ENCODE measurements at regions not wholly inside any gene's neighbourhood (a gene's known extent, or its start where the extent isn't known, plus 50 kb on each side); places are given as distances from the start of the nearest gene placed in this dataset.

- H3K4me2 ChIP-seq = no peak overlapping the region
- no peak for DNase-seq (ENCODE audit: low spot score)
- no peak overlapping the region for H2AFZ ChIP-seq
- H4K20me1 ChIP-seq (replicated peaks; ENCODE audit: insufficient read depth) = no peaks in the 10 kb centered on the region
- H3K4me1 ChIP-seq (ENCODE audit: insufficient read depth) = peaks cover 31% of the 10 kb centered on the region
- no peaks in the 10 kb centered on the region for H3K9me2 ChIP-seq (ENCODE audit: insufficient read depth)
- H3K79me2 ChIP-seq (replicated peaks; ENCODE audit: insufficient read depth) = peaks cover 2% of the 10 kb centered on the region; the same call in 1 of the 2 replicates
- Mint-ChIP-seq H3K4me1 (peaks cover 33% of the 10 kb centered on the region), H3K9me3 (no peaks in the 10 kb centered on the region; the same call in 2 of the 3 replicates), H3K27me3 (ENCODE audit: insufficient read depth, low read depth, poor library complexity) (peaks cover 5% of the 10 kb centered on the region), H3K4me3 (no peak overlapping the region), H3K27ac (no peak overlapping the region), H3K36me3 (ENCODE audit: low read depth) (no peaks in the 10 kb centered on the region; the same call in 2 of the 3 replicates)
- H3K27me3 ChIP-seq (ENCODE audit: insufficient read depth) = no peaks in the 10 kb centered on the region
- ATAC-seq = no peak
- no peak overlapping the region for H3K27ac ChIP-seq (ENCODE audit: low read depth)
- H3F3A ChIP-seq (replicated peaks; ENCODE audit: low read depth) = peaks cover 15% of the 10 kb centered on the region; the same call in 1 of the 2 replicates
- no peak overlapping the region for H3K4me3 ChIP-seq
- TF ChIP-seq, protein P1, sequence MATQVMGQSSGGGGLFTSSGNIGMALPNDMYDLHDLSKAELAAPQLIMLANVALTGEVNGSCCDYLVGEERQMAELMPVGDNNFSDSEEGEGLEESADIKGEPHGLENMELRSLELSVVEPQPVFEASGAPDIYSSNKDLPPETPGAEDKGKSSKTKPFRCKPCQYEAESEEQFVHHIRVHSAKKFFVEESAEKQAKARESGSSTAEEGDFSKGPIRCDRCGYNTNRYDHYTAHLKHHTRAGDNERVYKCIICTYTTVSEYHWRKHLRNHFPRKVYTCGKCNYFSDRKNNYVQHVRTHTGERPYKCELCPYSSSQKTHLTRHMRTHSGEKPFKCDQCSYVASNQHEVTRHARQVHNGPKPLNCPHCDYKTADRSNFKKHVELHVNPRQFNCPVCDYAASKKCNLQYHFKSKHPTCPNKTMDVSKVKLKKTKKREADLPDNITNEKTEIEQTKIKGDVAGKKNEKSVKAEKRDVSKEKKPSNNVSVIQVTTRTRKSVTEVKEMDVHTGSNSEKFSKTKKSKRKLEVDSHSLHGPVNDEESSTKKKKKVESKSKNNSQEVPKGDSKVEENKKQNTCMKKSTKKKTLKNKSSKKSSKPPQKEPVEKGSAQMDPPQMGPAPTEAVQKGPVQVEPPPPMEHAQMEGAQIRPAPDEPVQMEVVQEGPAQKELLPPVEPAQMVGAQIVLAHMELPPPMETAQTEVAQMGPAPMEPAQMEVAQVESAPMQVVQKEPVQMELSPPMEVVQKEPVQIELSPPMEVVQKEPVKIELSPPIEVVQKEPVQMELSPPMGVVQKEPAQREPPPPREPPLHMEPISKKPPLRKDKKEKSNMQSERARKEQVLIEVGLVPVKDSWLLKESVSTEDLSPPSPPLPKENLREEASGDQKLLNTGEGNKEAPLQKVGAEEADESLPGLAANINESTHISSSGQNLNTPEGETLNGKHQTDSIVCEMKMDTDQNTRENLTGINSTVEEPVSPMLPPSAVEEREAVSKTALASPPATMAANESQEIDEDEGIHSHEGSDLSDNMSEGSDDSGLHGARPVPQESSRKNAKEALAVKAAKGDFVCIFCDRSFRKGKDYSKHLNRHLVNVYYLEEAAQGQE (IDR thresholded peaks at IDR 0.05; ENCODE audit: unreplicated experiment) = no peak
- TF ChIP-seq POLR2AphosphoS5 (IDR thresholded peaks at IDR 0.05; ENCODE audit: low read depth) (no peak), JUNB (IDR thresholded peaks at IDR 0.05; ENCODE audit: unreplicated experiment) (no peak), EZH2phosphoT487 (IDR thresholded peaks at IDR 0.05; ENCODE audit: unreplicated experiment) (no peak), NANOG (IDR thresholded peaks at IDR 0.05; ENCODE audit: borderline replicate concordance) (no peak), ZNF331 (CRISPR knock-in tag; IDR thresholded peaks at IDR 0.05; ENCODE audit: low read depth) (no peak)
- TF ChIP-seq, protein P2, sequence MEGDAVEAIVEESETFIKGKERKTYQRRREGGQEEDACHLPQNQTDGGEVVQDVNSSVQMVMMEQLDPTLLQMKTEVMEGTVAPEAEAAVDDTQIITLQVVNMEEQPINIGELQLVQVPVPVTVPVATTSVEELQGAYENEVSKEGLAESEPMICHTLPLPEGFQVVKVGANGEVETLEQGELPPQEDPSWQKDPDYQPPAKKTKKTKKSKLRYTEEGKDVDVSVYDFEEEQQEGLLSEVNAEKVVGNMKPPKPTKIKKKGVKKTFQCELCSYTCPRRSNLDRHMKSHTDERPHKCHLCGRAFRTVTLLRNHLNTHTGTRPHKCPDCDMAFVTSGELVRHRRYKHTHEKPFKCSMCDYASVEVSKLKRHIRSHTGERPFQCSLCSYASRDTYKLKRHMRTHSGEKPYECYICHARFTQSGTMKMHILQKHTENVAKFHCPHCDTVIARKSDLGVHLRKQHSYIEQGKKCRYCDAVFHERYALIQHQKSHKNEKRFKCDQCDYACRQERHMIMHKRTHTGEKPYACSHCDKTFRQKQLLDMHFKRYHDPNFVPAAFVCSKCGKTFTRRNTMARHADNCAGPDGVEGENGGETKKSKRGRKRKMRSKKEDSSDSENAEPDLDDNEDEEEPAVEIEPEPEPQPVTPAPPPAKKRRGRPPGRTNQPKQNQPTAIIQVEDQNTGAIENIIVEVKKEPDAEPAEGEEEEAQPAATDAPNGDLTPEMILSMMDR (conservative IDR thresholded peaks at IDR 0.05; ENCODE audit: low read depth in 2 of 2) = no peak
- H3K36me3 ChIP-seq (ENCODE audit: insufficient read depth) = no peaks in the 10 kb centered on the region
Measured at GRCh38 chr6:14918200-14918907, 327.5 kb upstream of the JARID2 start.

DNA sequence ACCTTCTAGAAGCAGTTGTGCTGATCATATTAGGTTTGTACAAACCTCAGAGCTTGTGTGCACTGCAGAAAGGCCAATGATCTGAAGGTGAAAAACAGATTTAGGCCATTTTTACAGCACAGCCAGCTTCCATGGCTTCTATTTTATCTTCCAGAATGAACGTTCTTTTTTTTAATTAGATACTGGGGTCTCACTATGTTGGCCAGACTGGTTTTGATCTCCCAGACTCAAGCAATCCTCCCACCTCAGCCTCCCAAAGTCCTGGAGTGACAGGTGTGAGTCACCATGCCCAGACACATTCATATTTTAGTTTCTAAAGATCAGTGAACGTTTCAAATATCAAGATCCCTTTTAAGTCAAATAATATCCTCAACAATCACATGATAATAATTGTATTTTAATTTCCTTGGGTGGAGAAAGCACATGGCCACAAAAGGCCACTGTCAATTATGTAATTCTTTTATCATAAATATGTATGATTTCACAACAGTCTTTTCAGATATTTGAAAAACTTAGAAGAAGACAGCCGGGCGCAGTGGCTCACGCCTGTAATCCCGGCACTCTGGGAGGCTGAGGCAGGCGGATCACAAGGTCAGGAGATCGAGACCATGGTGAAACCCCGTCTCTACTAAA lies 326.7 kb upstream of the JARID2 start:
- Mint-ChIP-seq H3K36me3 (ENCODE audit: low read depth) (no peaks in the 10 kb centered on the region; the same call in 2 of the 3 replicates), H3K4me1 (peaks cover 37% of the 10 kb centered on the region), H3K9me3 (no peaks in the 10 kb centered on the region; the same call in 2 of the 3 replicates), H3K4me3 (no peak overlapping the region), H3K27me3 (ENCODE audit: insufficient read depth, low read depth, poor library complexity) (peaks cover 7% of the 10 kb centered on the region), H3K27ac (no peak overlapping the region)
- Histone ChIP-seq H4K20me1 (replicated peaks; ENCODE audit: insufficient read depth) (no peaks in the 10 kb centered on the region), H3K79me2 (replicated peaks; ENCODE audit: insufficient read depth) (peaks cover 7% of the 10 kb centered on the region; the same call in 1 of the 2 replicates), H3K36me3 (ENCODE audit: insufficient read depth) (no peaks in the 10 kb centered on the region), H3K4me3 (no peak overlapping the region), H3F3A (replicated peaks; ENCODE audit: low read depth) (peaks cover 15% of the 10 kb centered on the region; the same call in 1 of the 2 replicates), H3K27ac (ENCODE audit: low read depth) (no peak overlapping the region), H3K4me2 (no peak overlapping the region), H3K27me3 (ENCODE audit: insufficient read depth) (no peaks in the 10 kb centered on the region), H3K4me1 (ENCODE audit: insufficient read depth) (peaks cover 32% of the 10 kb centered on the region), H2AFZ (no peak overlapping the region), H3K9me2 (ENCODE audit: insufficient read depth) (no peaks in the 10 kb centered on the region)
- no peak for DNase-seq (ENCODE audit: low spot score)
- ATAC-seq = no peak
- TF ChIP-seq ZNF331 (CRISPR knock-in tag; IDR thresholded peaks at IDR 0.05; ENCODE audit: low read depth) (no peak), JUNB (IDR thresholded peaks at IDR 0.05; ENCODE audit: unreplicated experiment) (no peak)
- TF ChIP-seq, protein P3, sequence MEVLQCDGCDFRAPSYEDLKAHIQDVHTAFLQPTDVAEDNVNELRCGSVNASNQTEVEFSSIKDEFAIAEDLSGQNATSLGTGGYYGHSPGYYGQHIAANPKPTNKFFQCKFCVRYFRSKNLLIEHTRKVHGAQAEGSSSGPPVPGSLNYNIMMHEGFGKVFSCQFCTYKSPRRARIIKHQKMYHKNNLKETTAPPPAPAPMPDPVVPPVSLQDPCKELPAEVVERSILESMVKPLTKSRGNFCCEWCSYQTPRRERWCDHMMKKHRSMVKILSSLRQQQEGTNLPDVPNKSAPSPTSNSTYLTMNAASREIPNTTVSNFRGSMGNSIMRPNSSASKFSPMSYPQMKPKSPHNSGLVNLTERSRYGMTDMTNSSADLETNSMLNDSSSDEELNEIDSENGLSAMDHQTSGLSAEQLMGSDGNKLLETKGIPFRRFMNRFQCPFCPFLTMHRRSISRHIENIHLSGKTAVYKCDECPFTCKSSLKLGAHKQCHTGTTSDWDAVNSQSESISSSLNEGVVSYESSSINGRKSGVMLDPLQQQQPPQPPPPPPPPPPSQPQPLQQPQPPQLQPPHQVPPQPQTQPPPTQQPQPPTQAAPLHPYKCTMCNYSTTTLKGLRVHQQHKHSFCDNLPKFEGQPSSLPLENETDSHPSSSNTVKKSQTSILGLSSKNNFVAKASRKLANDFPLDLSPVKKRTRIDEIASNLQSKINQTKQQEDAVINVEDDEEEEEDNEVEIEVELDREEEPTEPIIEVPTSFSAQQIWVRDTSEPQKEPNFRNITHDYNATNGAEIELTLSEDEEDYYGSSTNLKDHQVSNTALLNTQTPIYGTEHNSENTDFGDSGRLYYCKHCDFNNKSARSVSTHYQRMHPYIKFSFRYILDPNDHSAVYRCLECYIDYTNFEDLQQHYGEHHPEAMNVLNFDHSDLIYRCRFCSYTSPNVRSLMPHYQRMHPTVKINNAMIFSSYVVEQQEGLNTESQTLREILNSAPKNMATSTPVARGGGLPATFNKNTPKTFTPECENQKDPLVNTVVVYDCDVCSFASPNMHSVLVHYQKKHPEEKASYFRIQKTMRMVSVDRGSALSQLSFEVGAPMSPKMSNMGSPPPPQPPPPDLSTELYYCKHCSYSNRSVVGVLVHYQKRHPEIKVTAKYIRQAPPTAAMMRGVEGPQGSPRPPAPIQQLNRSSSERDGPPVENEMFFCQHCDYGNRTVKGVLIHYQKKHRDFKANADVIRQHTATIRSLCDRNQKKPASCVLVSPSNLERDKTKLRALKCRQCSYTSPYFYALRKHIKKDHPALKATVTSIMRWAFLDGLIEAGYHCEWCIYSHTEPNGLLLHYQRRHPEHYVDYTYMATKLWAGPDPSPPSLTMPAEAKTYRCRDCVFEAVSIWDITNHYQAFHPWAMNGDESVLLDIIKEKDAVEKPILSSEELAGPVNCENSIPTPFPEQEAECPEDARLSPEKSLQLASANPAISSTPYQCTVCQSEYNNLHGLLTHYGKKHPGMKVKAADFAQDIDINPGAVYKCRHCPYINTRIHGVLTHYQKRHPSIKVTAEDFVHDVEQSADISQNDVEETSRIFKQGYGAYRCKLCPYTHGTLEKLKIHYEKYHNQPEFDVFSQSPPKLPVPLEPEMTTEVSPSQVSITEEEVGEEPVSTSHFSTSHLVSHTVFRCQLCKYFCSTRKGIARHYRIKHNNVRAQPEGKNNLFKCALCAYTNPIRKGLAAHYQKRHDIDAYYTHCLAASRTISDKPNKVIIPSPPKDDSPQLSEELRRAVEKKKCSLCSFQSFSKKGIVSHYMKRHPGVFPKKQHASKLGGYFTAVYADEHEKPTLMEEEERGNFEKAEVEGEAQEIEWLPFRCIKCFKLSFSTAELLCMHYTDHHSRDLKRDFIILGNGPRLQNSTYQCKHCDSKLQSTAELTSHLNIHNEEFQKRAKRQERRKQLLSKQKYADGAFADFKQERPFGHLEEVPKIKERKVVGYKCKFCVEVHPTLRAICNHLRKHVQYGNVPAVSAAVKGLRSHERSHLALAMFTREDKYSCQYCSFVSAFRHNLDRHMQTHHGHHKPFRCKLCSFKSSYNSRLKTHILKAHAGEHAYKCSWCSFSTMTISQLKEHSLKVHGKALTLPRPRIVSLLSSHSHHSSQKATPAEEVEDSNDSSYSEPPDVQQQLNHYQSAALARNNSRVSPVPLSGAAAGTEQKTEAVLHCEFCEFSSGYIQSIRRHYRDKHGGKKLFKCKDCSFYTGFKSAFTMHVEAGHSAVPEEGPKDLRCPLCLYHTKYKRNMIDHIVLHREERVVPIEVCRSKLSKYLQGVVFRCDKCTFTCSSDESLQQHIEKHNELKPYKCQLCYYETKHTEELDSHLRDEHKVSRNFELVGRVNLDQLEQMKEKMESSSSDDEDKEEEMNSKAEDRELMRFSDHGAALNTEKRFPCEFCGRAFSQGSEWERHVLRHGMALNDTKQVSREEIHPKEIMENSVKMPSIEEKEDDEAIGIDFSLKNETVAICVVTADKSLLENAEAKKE (CRISPR knock-in tag; IDR thresholded peaks at IDR 0.05) = no peak
